ENCODE measurements at regions not wholly inside any gene's neighbourhood (a gene's known extent, or its start where the extent isn't known, plus 50 kb on each side); places are given as distances from the start of the nearest gene placed in this dataset.

- no peak for DNase-seq (ENCODE audit: unreplicated experiment)
- Mint-ChIP-seq H3K27ac (ENCODE audit: low read depth, unreplicated experiment) (no peak overlapping the region), H3K36me3 (ENCODE audit: insufficient read depth, unreplicated experiment) (no peaks in the 10 kb centered on the region), H3K4me3 (ENCODE audit: unreplicated experiment) (no peak overlapping the region), H3K9me3 (ENCODE audit: unreplicated experiment) (no peaks in the 10 kb centered on the region), H3K27me3 (ENCODE audit: insufficient read depth, unreplicated experiment) (peaks cover 34% of the 10 kb centered on the region), H3K4me1 (ENCODE audit: insufficient read depth, unreplicated experiment) (no peaks in the 10 kb centered on the region)
- no TSS peak for BruUV-seq (replicated peaks)
- ChIA-PET CTCF (interaction anchor here (0.6 kb wide), 1 partner anchor 10 kb away, joined by 3 read pairs; no protein-coding TSS in a partner anchor), POLR2A (no interaction called here)
- intact Hi-C loops (cut with micrococcal nuclease): no loop called here
- no peak for TF ChIP-seq CTCF (IDR thresholded peaks at IDR 0.05; ENCODE audit: unreplicated experiment)
These were observed 431.9 kb downstream of the MIAT start for GRCh38 chr22:27089264-27089663.

- H3K27ac Mint-ChIP-seq (ENCODE audit: low read depth, unreplicated experiment): no peak overlapping the region
- DNase-seq (ENCODE audit: unreplicated experiment): no peak
- no peaks in the 10 kb centered on the region for H3K4me1 Mint-ChIP-seq (ENCODE audit: insufficient read depth, unreplicated experiment)
- no peaks in the 10 kb centered on the region for H3K36me3 Mint-ChIP-seq (ENCODE audit: insufficient read depth, unreplicated experiment)
- BruUV-seq (replicated peaks): no TSS peak
- CTCF ChIA-PET: no interaction called here
- POLR2A ChIA-PET: no interaction called here
- no peak for TF ChIP-seq CTCF (IDR thresholded peaks at IDR 0.05; ENCODE audit: unreplicated experiment)
- intact Hi-C loops (cut with micrococcal nuclease): no loop called here
- peaks cover 24% of the 10 kb centered on the region for H3K27me3 Mint-ChIP-seq (ENCODE audit: insufficient read depth, unreplicated experiment)
- no peaks in the 10 kb centered on the region for H3K9me3 Mint-ChIP-seq (ENCODE audit: unreplicated experiment)
- no peak overlapping the region for H3K4me3 Mint-ChIP-seq (ENCODE audit: unreplicated experiment)
These were observed 433.2 kb downstream of the MIAT start for GRCh38 chr22:27090611-27091011.

GRCh38 chr22:27093422-27093821, 436.0 kb downstream of the MIAT start:
- TF ChIP-seq CTCF (IDR thresholded peaks at IDR 0.05; ENCODE audit: unreplicated experiment): no peak
- Mint-ChIP-seq H3K36me3 (ENCODE audit: insufficient read depth, unreplicated experiment) (no peaks in the 10 kb centered on the region), H3K9me3 (ENCODE audit: unreplicated experiment) (no peaks in the 10 kb centered on the region), H3K27ac (ENCODE audit: low read depth, unreplicated experiment) (no peak overlapping the region), H3K27me3 (ENCODE audit: insufficient read depth, unreplicated experiment) (no peaks in the 10 kb centered on the region), H3K4me1 (ENCODE audit: insufficient read depth, unreplicated experiment) (no peaks in the 10 kb centered on the region), H3K4me3 (ENCODE audit: unreplicated experiment) (no peak overlapping the region)
- no TSS peak for BruUV-seq (replicated peaks)
- DNase-seq (ENCODE audit: unreplicated experiment): no peak
- CTCF ChIA-PET: interaction anchor here (0.6 kb wide), 1 partner anchor 47 kb away, joined by 3 read pairs; no protein-coding TSS in a partner anchor
- intact Hi-C loops (cut with micrococcal nuclease): no loop called here
- POLR2A ChIA-PET: no interaction called here

- no peak for TF ChIP-seq CTCF (IDR thresholded peaks at IDR 0.05; ENCODE audit: unreplicated experiment)
- Mint-ChIP-seq H3K4me1 (ENCODE audit: insufficient read depth, unreplicated experiment) (no peaks in the 10 kb centered on the region), H3K4me3 (ENCODE audit: unreplicated experiment) (no peak overlapping the region), H3K9me3 (ENCODE audit: unreplicated experiment) (no peaks in the 10 kb centered on the region), H3K27ac (ENCODE audit: low read depth, unreplicated experiment) (no peak overlapping the region), H3K27me3 (ENCODE audit: insufficient read depth, unreplicated experiment) (peaks cover 8% of the 10 kb centered on the region), H3K36me3 (ENCODE audit: insufficient read depth, unreplicated experiment) (no peaks in the 10 kb centered on the region)
- ChIA-PET POLR2A (no interaction called here), CTCF (no interaction called here)
- intact Hi-C loops (cut with micrococcal nuclease): no loop called here
- no TSS peak for BruUV-seq (replicated peaks)
- no peak for DNase-seq (ENCODE audit: unreplicated experiment)
These were observed 437.4 kb downstream of the MIAT start for GRCh38 chr22:27094633-27095308.
